ENCODE measurements at regions not wholly inside any gene's neighbourhood (a gene's known extent, or its start where the extent isn't known, plus 50 kb on each side); places are given as distances from the start of the nearest gene placed in this dataset.

DNA sequence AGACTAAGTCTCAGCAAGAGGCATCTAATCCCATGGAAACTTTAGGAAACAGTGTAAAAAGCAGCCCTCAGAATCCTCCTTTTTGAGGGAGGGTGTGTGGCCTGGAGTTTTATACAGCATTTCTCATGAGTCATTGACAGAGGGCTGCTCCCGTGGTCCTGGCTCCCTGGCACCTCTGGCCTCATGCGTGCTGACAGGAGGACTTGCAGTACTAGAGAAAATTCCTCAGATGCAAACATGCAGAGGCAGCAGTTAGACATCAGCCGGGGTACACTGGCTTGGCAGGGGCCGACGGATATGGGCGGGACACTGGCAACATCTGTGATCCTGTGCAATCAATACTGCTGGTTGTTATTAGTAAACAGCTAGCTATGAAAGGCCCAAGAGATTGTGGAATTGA is 925.1 kb upstream of the CELF2 start:
- Histone ChIP-seq H3K4me1 (no peaks in the 10 kb centered on the region), H4K20me1 (no peaks in the 10 kb centered on the region), H3K27ac (no peak overlapping the region), H3K27me3 (no peaks in the 10 kb centered on the region), H3K36me3 (no peaks in the 10 kb centered on the region), H3K4me2 (no peak overlapping the region), H3K9me3 (no peaks in the 10 kb centered on the region), H3K9ac (no peak overlapping the region), H3K4me3 (no peak overlapping the region)
- TF ChIP-seq Cebpa-rat (IDR thresholded peaks at IDR 0.05): no peak

DNA sequence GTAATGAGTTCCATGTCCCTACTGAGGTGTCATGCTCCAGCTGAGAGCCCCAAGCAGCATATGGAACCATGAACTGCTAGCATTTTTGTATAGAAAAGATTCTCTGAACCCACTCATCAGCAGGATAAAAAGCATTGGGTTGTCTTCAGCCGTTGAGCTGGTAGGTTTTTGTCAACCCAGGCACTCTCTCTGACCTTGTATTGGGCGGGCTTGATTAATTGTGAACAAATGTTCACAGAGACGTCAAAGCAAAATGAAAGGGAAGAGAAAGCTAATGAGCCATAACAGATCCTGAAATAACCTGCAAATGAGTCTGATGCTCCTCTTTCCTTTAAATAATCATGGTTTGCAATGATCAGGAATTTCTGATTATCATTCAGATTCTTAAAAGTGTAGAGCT is 924.7 kb upstream of the CELF2 start:
- TF ChIP-seq Cebpa-rat (IDR thresholded peaks at IDR 0.05): no peak
- H3K9me3 ChIP-seq: no peaks in the 10 kb centered on the region
- H3K27me3 ChIP-seq: no peaks in the 10 kb centered on the region
- H3K9ac ChIP-seq: no peak overlapping the region
- no peak overlapping the region for H3K4me2 ChIP-seq
- H4K20me1 ChIP-seq: no peaks in the 10 kb centered on the region
- no peak overlapping the region for H3K27ac ChIP-seq
- H3K4me1 ChIP-seq: no peaks in the 10 kb centered on the region
- H3K4me3 ChIP-seq: no peak overlapping the region
- H3K36me3 ChIP-seq: no peaks in the 10 kb centered on the region

DNA sequence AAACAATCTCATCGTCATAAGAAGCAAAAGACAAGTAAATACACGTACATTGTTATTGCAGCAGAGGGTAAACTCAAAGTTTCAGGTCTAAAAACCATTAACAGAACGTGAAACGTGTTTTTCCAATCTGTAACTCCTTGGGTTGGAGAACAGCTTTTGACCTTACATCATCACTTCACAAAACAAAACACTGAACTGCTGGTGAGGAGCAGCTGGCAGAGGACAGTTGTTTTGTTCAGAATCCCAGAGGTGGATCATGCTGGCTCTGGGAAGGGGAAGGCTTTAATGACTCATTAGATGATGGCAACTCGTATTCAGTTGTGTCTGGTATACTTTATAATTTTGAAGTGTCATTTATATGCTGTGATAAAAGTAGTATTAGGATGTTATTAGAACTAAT is 923.0 kb upstream of the CELF2 start:
- no peak for TF ChIP-seq Cebpa-rat (IDR thresholded peaks at IDR 0.05)
- no peaks in the 10 kb centered on the region for H3K4me1 ChIP-seq
- no peak overlapping the region for H3K4me2 ChIP-seq
- H3K9me3 ChIP-seq: no peaks in the 10 kb centered on the region
- no peaks in the 10 kb centered on the region for H3K27me3 ChIP-seq
- no peak overlapping the region for H3K4me3 ChIP-seq
- H3K27ac ChIP-seq: no peak overlapping the region
- no peak overlapping the region for H3K9ac ChIP-seq
- no peaks in the 10 kb centered on the region for H4K20me1 ChIP-seq
- H3K36me3 ChIP-seq: no peaks in the 10 kb centered on the region

DNA sequence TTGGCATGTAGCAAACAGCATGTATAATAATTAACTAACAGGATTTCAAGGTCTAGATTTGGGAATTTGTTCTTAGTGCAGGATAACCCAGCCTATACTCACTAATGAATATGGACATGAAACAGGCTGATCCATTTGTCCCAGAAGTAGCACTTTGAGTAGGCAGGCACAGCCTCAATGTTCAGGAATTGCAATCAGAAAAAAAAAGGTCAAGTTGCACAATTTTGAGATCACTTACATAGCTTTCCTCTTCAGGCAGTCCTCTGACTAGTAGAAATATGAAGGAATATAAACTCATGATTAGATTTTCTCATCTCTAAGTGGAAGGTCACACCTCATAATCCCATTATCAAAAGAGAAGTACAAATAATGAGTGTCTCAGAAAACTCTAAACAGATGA is 921.4 kb upstream of the CELF2 start:
- H3K9me3 ChIP-seq: no peaks in the 10 kb centered on the region
- no peak overlapping the region for H3K4me2 ChIP-seq
- no peaks in the 10 kb centered on the region for H3K27me3 ChIP-seq
- no peaks in the 10 kb centered on the region for H3K4me1 ChIP-seq
- no peak for TF ChIP-seq Cebpa-rat (IDR thresholded peaks at IDR 0.05)
- no peak overlapping the region for H3K9ac ChIP-seq
- H3K36me3 ChIP-seq: no peaks in the 10 kb centered on the region
- H3K27ac ChIP-seq: no peak overlapping the region
- H3K4me3 ChIP-seq: no peak overlapping the region
- no peaks in the 10 kb centered on the region for H4K20me1 ChIP-seq

DNA sequence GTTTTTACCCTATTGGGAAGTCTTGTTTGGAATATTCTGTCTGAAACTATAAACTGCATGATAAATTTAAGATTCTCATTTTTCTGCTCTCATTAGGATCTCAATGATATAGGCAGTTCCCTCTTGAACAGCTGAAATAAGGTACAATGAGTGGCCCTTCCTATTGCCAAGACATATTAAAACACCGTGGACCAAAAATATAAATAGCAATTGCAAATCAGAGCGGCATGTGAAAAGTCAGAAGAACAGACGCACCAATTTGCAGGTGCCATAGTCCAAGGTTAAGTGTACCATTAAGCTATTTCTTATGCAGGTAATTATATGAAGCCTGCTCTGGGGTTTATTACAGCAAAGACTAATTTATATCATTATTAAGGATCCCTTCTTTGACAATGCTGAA is 920.8 kb upstream of the CELF2 start:
- no peaks in the 10 kb centered on the region for H3K9me3 ChIP-seq
- no peak for TF ChIP-seq Cebpa-rat (IDR thresholded peaks at IDR 0.05)
- H3K4me2 ChIP-seq: no peak overlapping the region
- H3K9ac ChIP-seq: no peak overlapping the region
- H3K4me3 ChIP-seq: no peak overlapping the region
- H3K4me1 ChIP-seq: no peaks in the 10 kb centered on the region
- H4K20me1 ChIP-seq: no peaks in the 10 kb centered on the region
- H3K27me3 ChIP-seq: no peaks in the 10 kb centered on the region
- no peak overlapping the region for H3K27ac ChIP-seq
- H3K36me3 ChIP-seq: no peaks in the 10 kb centered on the region

DNA sequence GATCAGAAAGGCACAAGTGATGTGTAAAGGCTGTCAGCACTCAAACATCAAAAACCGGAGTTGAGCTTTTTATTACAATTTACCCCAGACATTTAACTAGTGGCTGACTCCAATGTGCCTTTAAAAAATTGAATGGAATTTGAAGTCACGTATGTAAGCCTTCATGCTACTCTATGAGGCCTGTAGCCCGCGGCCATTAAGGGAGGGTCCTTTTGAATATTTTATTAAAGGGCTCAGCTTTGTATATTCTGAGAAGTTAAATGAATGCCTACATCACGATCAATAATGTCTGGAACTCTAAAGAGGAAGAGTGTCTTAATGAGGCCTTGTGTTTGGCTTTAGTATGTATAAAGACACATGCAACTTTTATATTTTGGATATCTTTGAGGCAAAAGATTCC is 916.6 kb upstream of the CELF2 start:
- Histone ChIP-seq H3K9me3 (no peaks in the 10 kb centered on the region), H3K4me2 (no peak overlapping the region), H3K27ac (no peak overlapping the region), H3K4me3 (no peak overlapping the region), H3K36me3 (no peaks in the 10 kb centered on the region), H3K4me1 (no peaks in the 10 kb centered on the region), H4K20me1 (no peaks in the 10 kb centered on the region), H3K9ac (no peak overlapping the region), H3K27me3 (no peaks in the 10 kb centered on the region)
- no peak for TF ChIP-seq Cebpa-rat (IDR thresholded peaks at IDR 0.05)

DNA sequence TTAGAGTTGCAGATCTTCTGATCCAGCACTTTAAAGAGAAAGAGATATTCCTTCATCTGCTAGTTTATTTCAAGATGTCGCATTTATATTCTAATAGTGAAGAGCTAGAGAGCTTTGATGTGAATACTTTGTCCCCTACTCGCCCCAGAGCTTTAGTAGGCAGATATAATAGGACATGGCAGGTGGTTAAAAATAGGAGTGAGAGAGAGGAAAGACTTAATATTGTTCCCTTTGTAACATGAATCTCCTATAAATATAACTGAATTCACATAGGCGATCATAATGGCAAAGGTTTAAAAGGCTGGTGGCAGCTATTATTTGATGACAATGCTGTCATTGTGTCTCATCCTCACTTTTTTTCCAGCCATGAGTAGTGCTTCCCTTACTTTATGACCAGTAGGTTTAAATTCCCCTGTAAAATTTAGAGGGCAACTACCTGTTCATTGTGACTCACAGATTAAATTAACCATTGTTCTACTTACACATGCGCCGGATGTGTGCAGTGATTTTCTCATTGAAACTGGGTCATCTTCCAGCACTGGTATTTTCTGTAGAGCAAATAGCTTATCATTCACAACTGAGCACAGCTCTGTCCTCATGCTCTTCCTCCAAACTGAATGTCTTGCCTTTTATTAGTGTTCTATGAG is 906.7 kb upstream of the CELF2 start:
- no peaks in the 10 kb centered on the region for H4K20me1 ChIP-seq
- no peaks in the 10 kb centered on the region for H3K9me3 ChIP-seq
- no peak overlapping the region for H3K9ac ChIP-seq
- no peaks in the 10 kb centered on the region for H3K27me3 ChIP-seq
- no peak overlapping the region for H3K4me2 ChIP-seq
- H3K36me3 ChIP-seq: no peaks in the 10 kb centered on the region
- no peak for TF ChIP-seq Cebpa-rat (IDR thresholded peaks at IDR 0.05)
- H3K4me1 ChIP-seq: no peaks in the 10 kb centered on the region
- no peak overlapping the region for H3K4me3 ChIP-seq
- H3K27ac ChIP-seq: no peak overlapping the region

DNA sequence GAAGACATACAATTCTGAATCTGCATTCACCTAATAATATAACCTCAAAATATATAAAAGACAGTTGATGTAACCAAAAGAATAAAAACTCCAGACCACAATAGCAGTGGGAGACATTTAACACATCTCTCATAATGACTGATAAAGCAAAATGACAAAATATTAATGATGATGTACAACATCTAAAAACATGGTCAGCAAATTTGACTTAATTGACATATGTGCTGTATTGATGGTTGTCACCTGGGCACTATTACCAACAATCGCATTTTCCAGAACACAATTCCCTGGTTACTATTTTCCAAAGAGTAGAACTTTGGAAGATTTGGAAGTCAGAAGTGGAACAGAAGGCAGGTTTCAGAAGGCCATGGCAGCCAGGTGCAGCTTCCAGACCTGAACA is 899.5 kb upstream of the CELF2 start:
- H4K20me1 ChIP-seq: no peaks in the 10 kb centered on the region
- H3K9me3 ChIP-seq: peaks cover 7% of the 10 kb centered on the region; the same call in 1 of the 2 replicates
- no peak overlapping the region for H3K27ac ChIP-seq
- no peak overlapping the region for H3K4me3 ChIP-seq
- TF ChIP-seq Cebpa-rat (IDR thresholded peaks at IDR 0.05): no peak
- no peaks in the 10 kb centered on the region for H3K36me3 ChIP-seq
- no peaks in the 10 kb centered on the region for H3K4me1 ChIP-seq
- no peak overlapping the region for H3K4me2 ChIP-seq
- H3K27me3 ChIP-seq: no peaks in the 10 kb centered on the region
- H3K9ac ChIP-seq: no peak overlapping the region

DNA sequence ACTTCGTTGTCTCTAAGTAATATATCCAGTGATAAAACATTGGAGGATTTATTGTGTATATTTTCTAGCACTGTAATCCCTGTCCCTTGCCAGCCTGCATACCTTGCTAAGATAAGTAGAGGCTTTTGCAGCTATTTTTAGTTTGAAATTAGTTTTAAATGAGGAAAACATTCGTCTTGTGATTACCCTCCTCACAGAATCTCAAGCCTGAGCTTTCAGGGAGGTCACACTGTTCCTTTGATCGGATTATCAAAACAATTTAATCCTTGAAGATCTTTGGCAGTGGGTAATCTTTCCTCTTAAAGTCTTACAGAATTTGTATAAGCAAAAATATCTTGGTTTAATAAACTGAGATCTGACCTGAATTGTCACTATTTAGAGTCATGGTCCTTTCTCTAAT is 897.0 kb upstream of the CELF2 start:
- no peaks in the 10 kb centered on the region for H3K36me3 ChIP-seq
- no peak overlapping the region for H3K27ac ChIP-seq

DNA sequence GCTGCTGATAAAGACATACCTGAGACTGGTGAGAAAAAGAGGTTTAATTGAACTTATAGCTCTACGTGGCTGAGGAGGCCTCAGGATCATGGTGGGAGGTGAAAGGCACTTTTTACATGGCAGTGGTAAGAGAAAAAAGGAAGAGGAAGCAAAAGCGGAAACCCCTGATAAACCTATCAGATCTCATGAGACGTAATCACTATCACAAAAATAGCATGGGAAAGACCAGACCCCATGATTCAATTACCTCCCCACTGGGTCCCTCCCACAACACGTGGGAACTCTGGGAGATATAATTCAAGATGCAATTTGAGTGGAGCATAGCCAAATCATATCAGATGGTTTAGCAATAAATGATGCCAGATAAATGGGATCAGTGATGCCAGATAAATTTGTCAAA is 892.0 kb upstream of the CELF2 start:
- Histone ChIP-seq H3K27me3 (no peaks in the 10 kb centered on the region), H3K4me3 (no peak overlapping the region), H3K9ac (no peak overlapping the region), H3K9me3 (no peaks in the 10 kb centered on the region), H4K20me1 (no peaks in the 10 kb centered on the region), H3K4me2 (no peak overlapping the region), H3K27ac (no peak overlapping the region), H3K36me3 (no peaks in the 10 kb centered on the region), H3K4me1 (no peaks in the 10 kb centered on the region)
- TF ChIP-seq Cebpa-rat (IDR thresholded peaks at IDR 0.05): no peak

More for the DNA sequence above, 897.0 kb upstream of the CELF2 start:
- H4K20me1 ChIP-seq: no peaks in the 10 kb centered on the region
- no peaks in the 10 kb centered on the region for H3K4me1 ChIP-seq
- peaks cover 7% of the 10 kb centered on the region; the same call in 1 of the 2 replicates for H3K9me3 ChIP-seq
- no peak overlapping the region for H3K4me3 ChIP-seq
- no peak overlapping the region for H3K4me2 ChIP-seq
- H3K27me3 ChIP-seq: no peaks in the 10 kb centered on the region
- no peak overlapping the region for H3K9ac ChIP-seq
- no peak for TF ChIP-seq Cebpa-rat (IDR thresholded peaks at IDR 0.05)

DNA sequence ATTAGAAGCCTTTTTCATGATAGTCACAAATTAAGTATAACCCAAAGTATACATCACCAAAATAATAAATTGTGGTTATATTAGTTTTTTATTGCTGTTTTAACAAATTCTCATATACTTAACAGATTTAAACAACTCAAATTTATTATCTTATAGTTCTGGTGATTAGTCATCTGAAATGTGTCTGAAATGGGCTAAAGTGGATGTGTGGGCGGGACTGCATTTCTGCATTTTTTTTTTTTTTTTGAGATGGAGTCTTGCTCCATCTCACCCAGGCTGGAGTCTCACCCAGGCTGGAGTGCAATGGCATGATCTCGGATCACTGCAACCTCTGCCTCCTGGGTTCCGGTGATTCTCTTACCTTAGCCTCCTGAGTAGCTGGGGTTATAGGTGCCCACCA is 891.5 kb upstream of the CELF2 start:
- H4K20me1 ChIP-seq: no peaks in the 10 kb centered on the region
- no peak overlapping the region for H3K4me3 ChIP-seq
- no peaks in the 10 kb centered on the region for H3K27me3 ChIP-seq
- no peaks in the 10 kb centered on the region for H3K9me3 ChIP-seq
- H3K9ac ChIP-seq: no peak overlapping the region
- H3K36me3 ChIP-seq: no peaks in the 10 kb centered on the region
- no peak for TF ChIP-seq Cebpa-rat (IDR thresholded peaks at IDR 0.05)
- no peaks in the 10 kb centered on the region for H3K4me1 ChIP-seq
- no peak overlapping the region for H3K27ac ChIP-seq
- H3K4me2 ChIP-seq: no peak overlapping the region

Data from BLaER1 (cell line).